ENCODE measurements at regions not wholly inside any gene's neighbourhood (a gene's known extent, or its start where the extent isn't known, plus 50 kb on each side); places are given as distances from the start of the nearest gene placed in this dataset.

GRCh38 chr18:59842947-59843346 lies 56.8 kb upstream of the PMAIP1 start:
- TF ChIP-seq EZH2phosphoT487 (IDR thresholded peaks at IDR 0.05; ENCODE audit: insufficient read depth, low read depth), result no peak
- no peak for TF ChIP-seq EZH2 (IDR thresholded peaks at IDR 0.05; ENCODE audit: insufficient read depth, poor library complexity, severe bottlenecking)

Data from GM23248 (cell line).